Liver (tissue), 8 donors: ENCODE measurements at regions not wholly inside any gene's neighbourhood (a gene's known extent, or its start where the extent isn't known, plus 50 kb on each side); places are given as distances from the start of the nearest gene placed in this dataset.

Source experiments
- DNase-seq: peaks from one replicate; pipeline ENCODE4 v3.0.0-alpha.2; 2017; ENCODE audit warnings: low spot score
- H3K27ac ChIP-seq, 2 donors: one replicate each; pipeline ENCODE4 v1.7.0; 2013; ENCODE audit warnings: inconsistent platforms in 2 of 2, low read length in 2 of 2, control low read depth in 1 of 2, low read depth in 1 of 2, mild to moderate bottlenecking in 1 of 2
- H3K27me3 ChIP-seq, 4 donors: one replicate each; pipeline versions ENCODE4 v1.6.1 to v1.7.0; 2013; ENCODE audit warnings: low read length in 3 of 4, inconsistent platforms in 1 of 4, mild to moderate bottlenecking in 1 of 4, moderate library complexity in 1 of 4; ENCODE audit not compliant: control insufficient read depth in 4 of 4, insufficient read depth in 4 of 4
- H3K36me3 ChIP-seq, 4 donors: one replicate each; pipeline versions ENCODE4 v1.6.1 to v1.7.0; 2013; ENCODE audit warnings: low read length in 3 of 4, mild to moderate bottlenecking in 3 of 4, low read depth in 1 of 4, moderate library complexity in 1 of 4; ENCODE audit not compliant: control insufficient read depth in 4 of 4, insufficient read depth in 3 of 4
- H3K4me1 ChIP-seq, 4 donors: one replicate each; pipeline versions ENCODE4 v1.6.1 to v1.7.0; 2013; ENCODE audit warnings: low read length in 3 of 4, mild to moderate bottlenecking in 3 of 4, moderate library complexity in 1 of 4; ENCODE audit not compliant: control insufficient read depth in 4 of 4, insufficient read depth in 4 of 4
- H3K4me3 ChIP-seq, 3 donors: one replicate each; pipeline versions ENCODE4 v1.6.1 to v1.7.0; 2013; ENCODE audit warnings: low read length in 3 of 3, control low read depth in 1 of 3, low read depth in 1 of 3, mild to moderate bottlenecking in 1 of 3
- H3K9ac ChIP-seq, 2 donors: one replicate each; pipeline ENCODE4 v1.7.0; 2013; ENCODE audit warnings: low read length in 2 of 2, mild to moderate bottlenecking in 2 of 2, moderate library complexity in 2 of 2, control low read depth in 1 of 2, low read depth in 1 of 2
- H3K9me3 ChIP-seq, 4 donors: one replicate each; pipeline versions ENCODE4 v1.6.1 to v1.7.0; 2013; ENCODE audit warnings: low read length in 3 of 4; ENCODE audit not compliant: control insufficient read depth in 4 of 4
- CTCF ChIP-seq: fragments of 150-350 bp; IDR thresholded peaks from 2 replicates; pipeline ENCODE4 v1.5.1; 2017; ENCODE audit warnings: improper control_type of control experiment, low read depth, low read length; ENCODE audit not compliant: missing input control
- FOXA1 ChIP-seq: IDR thresholded peaks from 2 replicates; pipeline ENCODE4 v1.6.1; 2016; ENCODE audit warnings: antibody characterized with exemption
- HNF4A ChIP-seq, 2 donors: conservative IDR thresholded peaks; 2 replicates each; pipeline ENCODE4 v1.6.1; 2016; ENCODE audit warnings: antibody characterized with exemption in 2 of 2, mild to moderate bottlenecking in 2 of 2
- HNF4G ChIP-seq: IDR thresholded peaks from 2 replicates; pipeline ENCODE4 v1.6.1; 2016; ENCODE audit warnings: antibody characterized with exemption
- JUND ChIP-seq, 2 donors: IDR thresholded peaks; 2 replicates each; pipeline ENCODE4 v1.6.1; 2016; ENCODE audit warnings: antibody characterized with exemption in 2 of 2
- MAX ChIP-seq: IDR thresholded peaks from 2 replicates; pipeline ENCODE4 v1.6.1; 2016; ENCODE audit warnings: antibody characterized with exemption
- NR2F2 ChIP-seq: IDR thresholded peaks from 2 replicates; pipeline ENCODE4 v1.6.1; 2016; ENCODE audit warnings: antibody characterized with exemption
- RAD21 ChIP-seq, 2 donors: IDR thresholded peaks; 2 replicates each; pipeline ENCODE4 v1.6.1; 2016; ENCODE audit warnings: antibody characterized with exemption in 2 of 2, mild to moderate bottlenecking in 2 of 2
- REST ChIP-seq: IDR thresholded peaks from 2 replicates; pipeline ENCODE4 v1.6.1; 2016; ENCODE audit warnings: antibody characterized with exemption, mild to moderate bottlenecking
- SP1 ChIP-seq: IDR thresholded peaks from 2 replicates; pipeline ENCODE4 v1.6.1; 2018; ENCODE audit warnings: antibody characterized with exemption, mild to moderate bottlenecking
- TAF1 ChIP-seq: conservative IDR thresholded peaks from 2 replicates; pipeline ENCODE4 v1.6.1; 2016; ENCODE audit warnings: antibody characterized with exemption, mild to moderate bottlenecking
- YY1 ChIP-seq: IDR thresholded peaks from 2 replicates; pipeline ENCODE4 v1.6.1; 2016; ENCODE audit warnings: antibody characterized with exemption, mild to moderate bottlenecking
- ZBTB33 ChIP-seq: IDR thresholded peaks from 2 replicates; pipeline ENCODE4 v1.6.1; 2016; ENCODE audit warnings: antibody characterized with exemption
- WGBS: extraction: QIAGEN DNeasy Blood & Tissue Kit; methylation state at CpG from one replicate; pipeline ENCODE4 v1.1.7; 2013; 5-methylcytosine and 5-hydroxymethylcytosine counted together
- donor health status: healthy.
- donor health status: healthy.
- donor health status: healthy.
- donor health status: healthy.
- donor health status: healthy.

GRCh38 chr2:102915128-102915527 lies 153.3 kb downstream of the TMEM182 start:
- TF ChIP-seq ZBTB33: no peak
- no peak for TF ChIP-seq YY1
- TF ChIP-seq NR2F2: no peak
- TF ChIP-seq MAX: no peak
- Histone ChIP-seq H3K9ac (no peak overlapping the region), H3K27me3 (no peaks in the 10 kb centered on the region), H3K27ac (no peak overlapping the region), H3K36me3 (no peaks in the 10 kb centered on the region), H3K4me1 (no peaks in the 10 kb centered on the region), H3K9me3 (peaks cover 0 to 12% (median 2%) of the 10 kb centered on the region in 4 donors), H3K4me3 (no peak overlapping the region)
- 76% methylated on average over 2 of the region's 2 CpGs for WGBS
- DNase-seq: no peak

GRCh38 chr2:102922321-102922720 lies 160.5 kb downstream of the TMEM182 start:
- 58% methylated on average over 4 of the region's 4 CpGs for WGBS
- Histone ChIP-seq H3K27ac (no peak overlapping the region), H3K9me3 (no peaks in the 10 kb centered on the region), H3K36me3 (no peaks in the 10 kb centered on the region), H3K27me3 (no peaks in the 10 kb centered on the region), H3K4me3 (no peak overlapping the region), H3K9ac (no peak overlapping the region), H3K4me1 (no peaks in the 10 kb centered on the region)
- TF ChIP-seq SP1 (no peak), RAD21 (IDR thresholded peaks at IDR 0.05) (no peak), ZBTB33 (no peak), NR2F2 (no peak), CTCF (no peak), HNF4A (conservative IDR thresholded peaks at IDR 0.05) (no peak), HNF4G (no peak)
- no peak for DNase-seq

GRCh38 chr2:102925003-102925402 lies 163.2 kb downstream of the TMEM182 start:
- Histone ChIP-seq H3K9me3 (no peaks in the 10 kb centered on the region), H3K27ac (no peak overlapping the region), H3K36me3 (no peaks in the 10 kb centered on the region), H3K4me3 (no peak overlapping the region), H3K9ac (no peak overlapping the region), H3K27me3 (no peaks in the 10 kb centered on the region), H3K4me1 (no peaks in the 10 kb centered on the region)
- 83% methylated on average over 7 of the region's 7 CpGs for WGBS
- DNase-seq: no peak
- no peak for TF ChIP-seq TAF1
- TF ChIP-seq RAD21 (IDR thresholded peaks at IDR 0.05): no peak
- no peak for TF ChIP-seq YY1
- TF ChIP-seq HNF4G: no peak
- no peak for TF ChIP-seq REST
- no peak for TF ChIP-seq SP1
- no peak for TF ChIP-seq FOXA1
- no peak for TF ChIP-seq JUND (IDR thresholded peaks at IDR 0.05)
- no peak for TF ChIP-seq NR2F2
- TF ChIP-seq ZBTB33: no peak
